ENCODE measurements at regions not wholly inside any gene's neighbourhood (a gene's known extent, or its start where the extent isn't known, plus 50 kb on each side); places are given as distances from the start of the nearest gene placed in this dataset.
"Not testable (repeated sequence)": the region's sequence is repeated elsewhere in the genome, so short reads cannot be mapped to it uniquely, and the experiment has no call there.

- DNase-seq, result not testable (repeated sequence)
Measured at GRCh38 chr5:176018598-176018997, 50.5 kb upstream of the THOC3 start.

GRCh38 chr5:176020852-176021251 lies 52.7 kb upstream of the THOC3 start:
- not testable (repeated sequence) for DNase-seq

- not testable (repeated sequence) for DNase-seq
Measured at GRCh38 chr5:176023535-176023934, 55.4 kb upstream of the THOC3 start.

- DNase-seq, result not testable (repeated sequence)
Measured at GRCh38 chr5:176029445-176029844, 61.3 kb upstream of the THOC3 start.

GRCh38 chr5:176030361-176031117 lies 62.4 kb upstream of the THOC3 start:
- not testable (repeated sequence) for DNase-seq

GRCh38 chr5:176031118-176031510 lies 63.0 kb upstream of the THOC3 start:
- DNase-seq, result not testable (repeated sequence)

- DNase-seq, result not testable (repeated sequence)
Measured at GRCh38 chr5:176033186-176033585, 65.1 kb upstream of the THOC3 start.

GRCh38 chr5:176034407-176035200 lies 66.5 kb upstream of the THOC3 start:
- DNase-seq, result not testable (repeated sequence)

- not testable (repeated sequence) for DNase-seq
Measured at GRCh38 chr5:176035201-176035530, 67.1 kb upstream of the THOC3 start.

GRCh38 chr5:176035816-176036308 lies 67.7 kb upstream of the THOC3 start:
- not testable (repeated sequence) for DNase-seq

- not testable (repeated sequence) for DNase-seq
Measured at GRCh38 chr5:176036391-176036790, 68.3 kb upstream of the THOC3 start.

GRCh38 chr5:176037190-176037589 lies 69.1 kb upstream of the THOC3 start:
- not testable (repeated sequence) for DNase-seq

GRCh38 chr5:176040105-176040801 lies 72.1 kb upstream of the THOC3 start:
- DNase-seq, result not testable (repeated sequence)

GRCh38 chr5:176041248-176041994 lies 73.3 kb upstream of the THOC3 start:
- not testable (repeated sequence) for DNase-seq

- not testable (repeated sequence) for DNase-seq
Measured at GRCh38 chr5:176042020-176042658, 74.0 kb upstream of the THOC3 start.

GRCh38 chr5:176043252-176043829 lies 75.2 kb upstream of the THOC3 start:
- not testable (repeated sequence) for DNase-seq

GRCh38 chr5:176043986-176044385 lies 75.9 kb upstream of the THOC3 start:
- not testable (repeated sequence) for DNase-seq

- not testable (repeated sequence) for DNase-seq
Measured at GRCh38 chr5:176044431-176044830, 76.3 kb upstream of the THOC3 start.

- not testable (repeated sequence) for DNase-seq
Measured at GRCh38 chr5:176045442-176045841, 77.3 kb upstream of the THOC3 start.

- DNase-seq, result not testable (repeated sequence)
Measured at GRCh38 chr5:176048671-176049070, 80.6 kb upstream of the THOC3 start.

GRCh38 chr5:176060472-176061268 lies 92.6 kb upstream of the THOC3 start:
- not testable (repeated sequence) for DNase-seq

Data from hematopoietic multipotent progenitor cell treated with erythropoietin and hydrocortisone succinate and interleukin-3 and kit ligand, for 8 days (in vitro differentiated cells).